Breast epithelium (tissue), 4 donors: ENCODE measurements at regions not wholly inside any gene's neighbourhood (a gene's known extent, or its start where the extent isn't known, plus 50 kb on each side); places are given as distances from the start of the nearest gene placed in this dataset.

Experiments used
- DNase-seq, 2 donors: peaks; one replicate each; pipeline ENCODE4 v3.0.0-alpha.2; 2019; ENCODE audit warnings: low spot score in 2 of 2
- H3K27ac ChIP-seq, 2 donors: fragments of 200-600 bp; sonication (generic) in 1 of 2; one replicate each; pipeline ENCODE4 v1.5.1; 2016 to 2019; ENCODE audit warnings: mild to moderate bottlenecking in 1 of 2
- H3K27me3 ChIP-seq, 2 donors: fragments of 200-600 bp; sonication (generic) in 1 of 2; one replicate each; pipeline versions ENCODE4 v1.5.1 to v1.6.0; 2017 to 2019; ENCODE audit warnings: control low read depth in 1 of 2, mild to moderate bottlenecking in 1 of 2
- H3K36me3 ChIP-seq: fragments of 200-600 bp; one replicate; pipeline ENCODE4 v1.5.1; 2019
- H3K4me1 ChIP-seq, 2 donors: fragments of 200-600 bp; sonication (generic); one replicate each; pipeline ENCODE4 v1.5.1; 2016 to 2019; ENCODE audit warnings: control low read depth in 1 of 2
- H3K4me3 ChIP-seq, 3 donors: fragments of 200-600 bp; sonication (generic); 1 replicate in 2 of 3; 2 replicates in 1 of 3; pipeline ENCODE4 v1.5.1; 2016 to 2019; ENCODE audit warnings: mild to moderate bottlenecking in 3 of 3, moderate library complexity in 2 of 3
- H3K9me3 ChIP-seq, 2 donors: fragments of 200-600 bp; sonication (generic) in 1 of 2; one replicate each; pipeline ENCODE4 v1.5.1; 2016 to 2019; ENCODE audit warnings: control low read depth in 1 of 2
- POLR2A ChIP-seq: fragments of 450-650 bp; IDR thresholded peaks from one replicate; pipeline ENCODE4 v1.6.1; 2016; ENCODE audit warnings: antibody characterized with exemption, mild to moderate bottlenecking, moderate library complexity
- POLR2AphosphoS5 ChIP-seq, 3 donors: sonication (generic); formaldehyde crosslinking; IDR thresholded peaks; one replicate each; pipeline ENCODE4 v1.6.1; 2017; ENCODE audit warnings: antibody characterized with exemption in 3 of 3
- intact Hi-C: fragments of 100-400 bp; cut with DNase I; formaldehyde crosslinking; loops from one replicate; pipeline ENCODE4 v1.15.1; 2023; ENCODE audit warnings: low total_unique reads
- TF ChIP-seq, protein P1 (sequence below), 3 donors: fragments of 450-650 bp; IDR thresholded peaks; one replicate each; pipeline ENCODE4 v1.5.1; 2016 to 2017; ENCODE audit warnings: antibody characterized with exemption in 3 of 3, mild to moderate bottlenecking in 3 of 3, moderate library complexity in 3 of 3

DNA sequence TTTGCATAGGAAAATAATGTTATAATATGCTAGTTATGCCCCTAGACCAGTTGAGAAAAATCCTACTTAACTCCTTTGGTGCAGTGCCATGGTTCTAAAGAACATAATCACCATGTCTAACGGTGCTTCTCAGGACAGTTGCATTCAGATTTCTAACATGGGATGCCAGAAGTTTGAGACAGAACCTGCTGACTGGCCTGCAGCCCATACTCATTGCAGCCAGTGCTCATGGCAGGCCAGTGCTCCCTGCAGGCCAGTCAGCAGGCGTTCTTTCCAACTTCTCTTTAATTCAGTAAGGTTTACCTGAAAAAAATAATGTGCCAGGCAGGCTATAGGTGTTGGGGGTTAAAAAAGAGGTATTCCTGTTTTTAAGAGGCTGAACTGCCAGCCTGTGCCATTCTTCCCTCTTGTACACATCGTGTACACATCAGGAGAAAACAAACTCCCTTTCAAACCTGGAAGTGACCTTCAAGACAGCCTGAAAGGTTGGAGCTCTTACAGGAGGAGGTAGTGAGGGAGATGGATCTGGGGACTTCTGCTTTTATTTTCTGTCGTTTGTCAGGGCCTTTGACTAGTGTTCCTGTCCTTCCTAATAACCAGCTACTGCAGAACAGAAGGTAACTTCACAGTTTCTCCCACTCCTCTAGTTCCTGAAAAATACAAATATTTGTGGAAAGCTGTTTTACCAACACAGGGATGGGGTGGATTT is 146.0 kb upstream of the MAGI3 start:
- peaks cover 0 to 5% of the 10 kb centered on the region in 2 donors for H3K4me1 ChIP-seq
- no peaks in the 10 kb centered on the region for H3K27me3 ChIP-seq
- no peaks in the 10 kb centered on the region for H3K9me3 ChIP-seq
- no peak overlapping the region for H3K4me3 ChIP-seq
- no peaks in the 10 kb centered on the region for H3K36me3 ChIP-seq
- DNase-seq, result no peak
- TF ChIP-seq POLR2AphosphoS5 (IDR thresholded peaks at IDR 0.05) (no peak), POLR2A (no peak)
- TF ChIP-seq, protein P1, sequence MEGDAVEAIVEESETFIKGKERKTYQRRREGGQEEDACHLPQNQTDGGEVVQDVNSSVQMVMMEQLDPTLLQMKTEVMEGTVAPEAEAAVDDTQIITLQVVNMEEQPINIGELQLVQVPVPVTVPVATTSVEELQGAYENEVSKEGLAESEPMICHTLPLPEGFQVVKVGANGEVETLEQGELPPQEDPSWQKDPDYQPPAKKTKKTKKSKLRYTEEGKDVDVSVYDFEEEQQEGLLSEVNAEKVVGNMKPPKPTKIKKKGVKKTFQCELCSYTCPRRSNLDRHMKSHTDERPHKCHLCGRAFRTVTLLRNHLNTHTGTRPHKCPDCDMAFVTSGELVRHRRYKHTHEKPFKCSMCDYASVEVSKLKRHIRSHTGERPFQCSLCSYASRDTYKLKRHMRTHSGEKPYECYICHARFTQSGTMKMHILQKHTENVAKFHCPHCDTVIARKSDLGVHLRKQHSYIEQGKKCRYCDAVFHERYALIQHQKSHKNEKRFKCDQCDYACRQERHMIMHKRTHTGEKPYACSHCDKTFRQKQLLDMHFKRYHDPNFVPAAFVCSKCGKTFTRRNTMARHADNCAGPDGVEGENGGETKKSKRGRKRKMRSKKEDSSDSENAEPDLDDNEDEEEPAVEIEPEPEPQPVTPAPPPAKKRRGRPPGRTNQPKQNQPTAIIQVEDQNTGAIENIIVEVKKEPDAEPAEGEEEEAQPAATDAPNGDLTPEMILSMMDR (IDR thresholded peaks at IDR 0.05), result no peak
- intact Hi-C loops, result no loop called here
- no peak overlapping the region for H3K27ac ChIP-seq

DNA sequence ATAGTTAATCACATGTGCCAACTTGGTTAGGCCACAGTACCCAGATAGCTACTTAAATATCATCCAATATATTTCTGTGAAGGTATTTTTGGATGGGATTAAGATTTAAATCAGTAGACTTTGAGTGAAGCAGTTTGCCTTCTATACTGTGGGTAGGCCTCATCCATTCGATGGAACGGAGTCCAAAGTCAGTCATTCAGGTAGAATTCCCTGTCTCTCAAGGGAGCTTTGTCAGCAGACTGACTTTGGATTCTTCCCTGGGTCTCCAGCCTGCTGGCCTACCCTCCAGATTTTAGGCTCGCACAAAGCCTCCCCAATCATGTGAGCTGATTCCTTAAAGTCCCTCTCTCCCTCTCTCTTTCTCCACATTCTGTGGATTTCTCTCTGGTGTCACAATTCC is 145.1 kb upstream of the MAGI3 start:
- intact Hi-C loops, result no loop called here
- H3K27ac ChIP-seq, result no peak overlapping the region
- no peaks in the 10 kb centered on the region for H3K27me3 ChIP-seq
- no peaks in the 10 kb centered on the region for H3K36me3 ChIP-seq
- H3K9me3 ChIP-seq, result no peaks in the 10 kb centered on the region
- DNase-seq, result no peak
- TF ChIP-seq, protein P1 (IDR thresholded peaks at IDR 0.05), result no peak
- TF ChIP-seq POLR2AphosphoS5 (IDR thresholded peaks at IDR 0.05), result no peak
- no peak for TF ChIP-seq POLR2A
- no peak overlapping the region for H3K4me3 ChIP-seq
- peaks cover 0 to 5% of the 10 kb centered on the region in 2 donors for H3K4me1 ChIP-seq

DNA sequence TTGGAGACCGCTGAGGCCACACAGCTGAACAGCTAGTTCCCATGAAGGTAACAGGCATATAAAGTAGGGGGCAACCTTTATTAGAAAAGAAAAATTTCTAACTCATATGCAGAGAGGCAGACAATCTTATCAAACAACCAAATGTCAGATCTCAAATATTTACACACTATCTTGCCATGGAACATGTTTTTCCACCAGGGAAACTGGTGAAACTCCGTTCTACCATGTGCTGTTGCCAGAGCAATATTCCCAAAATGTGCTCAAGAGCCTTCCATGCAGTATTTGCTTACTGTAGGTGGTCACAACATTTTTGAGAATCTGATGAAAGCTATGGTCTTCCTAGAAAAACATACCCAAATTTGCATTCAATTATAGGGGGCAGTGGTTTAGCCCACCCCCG is 143.4 kb upstream of the MAGI3 start:
- H3K27me3 ChIP-seq, result no peaks in the 10 kb centered on the region
- H3K36me3 ChIP-seq, result no peaks in the 10 kb centered on the region
- H3K4me3 ChIP-seq, result no peak overlapping the region
- TF ChIP-seq POLR2AphosphoS5 (IDR thresholded peaks at IDR 0.05), result no peak
- H3K27ac ChIP-seq, result no peak overlapping the region
- H3K9me3 ChIP-seq, result no peaks in the 10 kb centered on the region
- H3K4me1 ChIP-seq, result peaks cover 0 to 5% of the 10 kb centered on the region in 2 donors
- intact Hi-C loops, result no loop called here
- DNase-seq, result no peak

DNA sequence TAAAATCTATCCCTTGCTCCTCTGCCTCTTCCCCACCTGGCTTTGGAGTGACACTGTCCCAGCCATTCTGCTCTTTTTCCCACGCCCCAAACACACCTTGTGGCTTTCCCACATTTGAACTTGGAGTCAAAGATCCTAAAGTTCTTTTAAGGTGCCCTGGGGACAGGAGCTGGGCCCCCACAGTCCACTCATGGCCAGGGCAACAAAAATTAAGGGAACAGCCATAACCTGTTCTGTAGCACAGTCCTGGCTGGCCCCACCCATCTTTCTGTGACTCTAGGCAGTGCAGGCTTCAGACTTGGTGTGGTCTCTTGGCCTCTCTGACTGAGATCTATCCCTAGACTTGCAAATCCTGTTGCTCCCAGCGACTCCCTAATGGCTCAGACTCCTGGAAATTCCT is 143.0 kb upstream of the MAGI3 start:
- Histone ChIP-seq H3K4me1 (peaks cover 0 to 5% of the 10 kb centered on the region in 2 donors), H3K27ac (no peak overlapping the region), H3K4me3 (no peak overlapping the region), H3K36me3 (no peaks in the 10 kb centered on the region), H3K9me3 (no peaks in the 10 kb centered on the region), H3K27me3 (no peaks in the 10 kb centered on the region)
- intact Hi-C loops, result no loop called here
- DNase-seq, result no peak
- no peak for TF ChIP-seq POLR2AphosphoS5 (IDR thresholded peaks at IDR 0.05)
- TF ChIP-seq POLR2A, result no peak
- TF ChIP-seq, protein P1 (IDR thresholded peaks at IDR 0.05), result no peak

DNA sequence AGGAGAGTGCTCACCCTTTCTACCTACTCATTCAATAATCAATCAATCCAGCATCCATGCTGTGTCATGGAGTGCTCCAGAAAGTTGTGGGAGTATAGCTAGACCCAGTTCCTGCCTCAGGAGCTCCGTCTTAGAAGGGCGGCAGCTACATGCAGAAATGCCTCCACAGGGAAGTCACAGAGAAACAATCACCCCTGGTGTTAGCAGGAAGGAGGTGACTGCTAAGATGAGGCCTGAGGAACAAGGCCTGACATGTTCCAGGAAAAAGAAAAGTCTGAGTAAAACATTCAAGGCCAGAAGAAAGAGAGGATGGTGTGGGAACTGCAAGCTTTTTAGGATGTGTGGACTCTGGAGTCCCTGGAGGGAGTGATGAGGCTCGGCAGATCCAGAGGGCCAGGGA is 142.5 kb upstream of the MAGI3 start:
- Histone ChIP-seq H3K9me3 (no peaks in the 10 kb centered on the region), H3K36me3 (no peaks in the 10 kb centered on the region), H3K27me3 (no peaks in the 10 kb centered on the region), H3K4me1 (peaks cover 0 to 5% of the 10 kb centered on the region in 2 donors), H3K27ac (no peak overlapping the region), H3K4me3 (no peak overlapping the region)
- no peak for DNase-seq
- no peak for TF ChIP-seq POLR2A
- TF ChIP-seq, protein P1 (IDR thresholded peaks at IDR 0.05), result no peak
- TF ChIP-seq POLR2AphosphoS5 (IDR thresholded peaks at IDR 0.05), result no peak
- intact Hi-C loops, result no loop called here
